GM23338 (cell line): ENCODE measurements at regions not wholly inside any gene's neighbourhood (a gene's known extent, or its start where the extent isn't known, plus 50 kb on each side); places are given as distances from the start of the nearest gene placed in this dataset.

Source experiments
- ATAC-seq: fragments of 200-7000 bp; cut with Tn5 transposase; 3 replicates; pipeline ENCODE4 v1.9.1; 2020
- DNase-seq: peaks from one replicate; pipeline ENCODE4 v3.0.0-alpha.2; 2015; ENCODE audit warnings: low spot score
- H2AFZ ChIP-seq: fragments of 200-600 bp; sonication (generic); 2 replicates; pipeline ENCODE4 v1.8.0; 2016; ENCODE audit warnings: antibody characterized with exemption, mild to moderate bottlenecking, moderate library complexity
- H3F3A ChIP-seq: fragments of 200-600 bp; sonication (generic); replicated peaks from 2 replicates; pipeline ENCODE4 v1.8.0; 2017; ENCODE audit warnings: antibody characterized with exemption, mixed run types, low read depth
- H3K27ac ChIP-seq: fragments of 200-600 bp; sonication (generic); 2 replicates; pipeline ENCODE4 v1.6.1; 2016; ENCODE audit warnings: low read depth
- H3K27me3 ChIP-seq: fragments of 200-600 bp; sonication (generic); 2 replicates; pipeline ENCODE4 v1.8.0; 2016; ENCODE audit warnings: mild to moderate bottlenecking, mixed run types, moderate library complexity; ENCODE audit not compliant: insufficient read depth
- H3K36me3 ChIP-seq: fragments of 200-600 bp; sonication (generic); 2 replicates; pipeline ENCODE4 v1.8.0; 2016; ENCODE audit warnings: mild to moderate bottlenecking; ENCODE audit not compliant: insufficient read depth
- H3K4me1 ChIP-seq: fragments of 200-600 bp; sonication (generic); 2 replicates; pipeline ENCODE4 v1.8.0; 2016; ENCODE audit warnings: mild to moderate bottlenecking, moderate library complexity; ENCODE audit not compliant: insufficient read depth
- H3K4me2 ChIP-seq: fragments of 200-600 bp; sonication (generic); 2 replicates; pipeline ENCODE4 v1.7.1; 2017; ENCODE audit warnings: mixed run types
- H3K4me3 ChIP-seq: fragments of 200-600 bp; sonication (generic); 2 replicates; pipeline ENCODE4 v1.6.1; 2016; ENCODE audit warnings: mixed run types
- H3K79me2 ChIP-seq: fragments of 200-600 bp; sonication (generic); replicated peaks from 2 replicates; pipeline ENCODE4 v1.8.0; 2017; ENCODE audit warnings: mild to moderate bottlenecking; ENCODE audit not compliant: insufficient read depth
- H3K9me2 ChIP-seq: fragments of 200-600 bp; sonication (generic); 2 replicates; pipeline ENCODE4 v1.8.0; 2017; ENCODE audit not compliant: insufficient read depth
- H4K20me1 ChIP-seq: fragments of 200-600 bp; sonication (generic); replicated peaks from 2 replicates; pipeline ENCODE4 v1.8.0; 2017; ENCODE audit warnings: mild to moderate bottlenecking; ENCODE audit not compliant: insufficient read depth
- H3K27ac Mint-ChIP-seq: 2 replicates; pipeline ENCODE4 v1.8.0; 2020; ENCODE audit warnings: inconsistent platforms, mild to moderate bottlenecking, moderate library complexity, mixed read lengths
- H3K27me3 Mint-ChIP-seq: 3 replicates; pipeline ENCODE4 v1.8.0; 2022; ENCODE audit warnings: low read depth, mild to moderate bottlenecking, moderate library complexity, mixed read lengths, inconsistent platforms; ENCODE audit not compliant: insufficient read depth, poor library complexity
- H3K36me3 Mint-ChIP-seq: 3 replicates; pipeline ENCODE4 v1.8.0; 2021; ENCODE audit warnings: low read depth, mild to moderate bottlenecking, inconsistent platforms, moderate library complexity, mixed read lengths
- H3K4me1 Mint-ChIP-seq: 3 replicates; pipeline ENCODE4 v1.8.0; 2020; ENCODE audit warnings: mild to moderate bottlenecking, inconsistent platforms, mixed read lengths
- H3K4me3 Mint-ChIP-seq: 3 replicates; pipeline ENCODE4 v1.8.0; 2021; ENCODE audit warnings: moderate library complexity, mild to moderate bottlenecking, inconsistent platforms, mixed read lengths
- H3K9me3 Mint-ChIP-seq: 3 replicates; pipeline ENCODE4 v1.8.0; 2020; ENCODE audit warnings: moderate library complexity, mild to moderate bottlenecking, inconsistent platforms, mixed read lengths
- CREB1 ChIP-seq: fragments of 250-450 bp; sonication (Bioruptor Pico); IDR thresholded peaks from 2 replicates; pipeline ENCODE4 v1.5.0; 2020; ENCODE audit warnings: low read depth, mild to moderate bottlenecking, moderate library complexity
- EZH2 ChIP-seq: fragments of 200-600 bp; sonication (generic); IDR thresholded peaks from one replicate; pipeline ENCODE4 v1.8.0; 2017; ENCODE audit warnings: antibody characterized with exemption, mild to moderate bottlenecking, low read depth; ENCODE audit not compliant: unreplicated experiment
- EZH2phosphoT487 ChIP-seq: fragments of 200-600 bp; sonication (generic); IDR thresholded peaks from one replicate; pipeline ENCODE4 v1.8.1; 2018; ENCODE audit warnings: antibody characterized with exemption; ENCODE audit not compliant: unreplicated experiment
- JUNB ChIP-seq: IDR thresholded peaks from one replicate; pipeline ENCODE4 v1.6.1; 2016; ENCODE audit warnings: antibody characterized with exemption; ENCODE audit not compliant: unreplicated experiment
- NANOG ChIP-seq: IDR thresholded peaks from 2 replicates; pipeline ENCODE4 v1.6.1; 2016; ENCODE audit warnings: antibody characterized with exemption, borderline replicate concordance
- POLR2AphosphoS5 ChIP-seq: IDR thresholded peaks from 2 replicates; pipeline ENCODE4 v1.6.1; 2016; ENCODE audit warnings: antibody characterized with exemption, low read depth
- REST ChIP-seq: IDR thresholded peaks from one replicate; pipeline ENCODE4 v1.6.1; 2018; ENCODE audit warnings: antibody characterized with exemption; ENCODE audit not compliant: unreplicated experiment
- STAT1 ChIP-seq: IDR thresholded peaks from one replicate; pipeline ENCODE4 v1.6.1; 2016; ENCODE audit warnings: antibody characterized with exemption; ENCODE audit not compliant: unreplicated experiment
- ZNF114 ChIP-seq: fragments of 250-450 bp; sonication (Bioruptor Pico); IDR thresholded peaks from 2 replicates; pipeline ENCODE4 v1.5.0; 2020; ENCODE audit warnings: mild to moderate bottlenecking, moderate library complexity
- ZNF331 ChIP-seq: fragments of 250-450 bp; sonication (Bioruptor Pico); IDR thresholded peaks from 2 replicates; pipeline ENCODE4 v1.5.0; 2020; ENCODE audit warnings: low read depth, mild to moderate bottlenecking, moderate library complexity
- TF ChIP-seq, protein P1 (sequence below): fragments of 250-450 bp; sonication (Bioruptor Pico); IDR thresholded peaks from 2 replicates; pipeline ENCODE4 v1.5.0; 2020; ENCODE audit warnings: mild to moderate bottlenecking, moderate library complexity
- TF ChIP-seq, protein P2 (sequence below): IDR thresholded peaks from 2 replicates; pipeline ENCODE4 v1.6.1; 2016; ENCODE audit warnings: antibody characterized with exemption
- TF ChIP-seq, protein P3 (sequence below), 2 experiments: fragments of 200-600 bp in 1 of 2; sonication (generic) in 1 of 2; conservative IDR thresholded peaks; 2 replicates each; pipeline versions ENCODE4 v1.5.1 to v1.6.1; 2016 to 2017; ENCODE audit warnings: antibody characterized with exemption in 2 of 2, low read depth in 2 of 2, mild to moderate bottlenecking in 2 of 2, moderate library complexity in 1 of 2

GRCh38 chr5:105460721-105461120 is 1898.1 kb upstream of the NUDT12 start:
- Histone ChIP-seq H3F3A (no peaks in the 10 kb centered on the region), H2AFZ (no peak overlapping the region), H3K4me2 (no peak overlapping the region), H4K20me1 (no peaks in the 10 kb centered on the region), H3K4me1 (no peaks in the 10 kb centered on the region), H3K27me3 (no peaks in the 10 kb centered on the region), H3K9me2 (0 out of 2 replicates have a peak, but pooled peaks cover 4% of the 10 kb centered on the region), H3K36me3 (0 out of 2 replicates have a peak, but pooled peaks cover 4% of the 10 kb centered on the region), H3K27ac (no peak overlapping the region), H3K79me2 (no peaks in the 10 kb centered on the region), H3K4me3 (no peak overlapping the region)
- no peak overlapping the region for H3K27ac Mint-ChIP-seq
- no peak overlapping the region for H3K4me3 Mint-ChIP-seq
- no peak for ATAC-seq
- H3K9me3 Mint-ChIP-seq: peaks cover 36% of the 10 kb centered on the region
- H3K27me3 Mint-ChIP-seq: no peaks in the 10 kb centered on the region
- no peaks in the 10 kb centered on the region for H3K4me1 Mint-ChIP-seq
- TF ChIP-seq, protein P1, sequence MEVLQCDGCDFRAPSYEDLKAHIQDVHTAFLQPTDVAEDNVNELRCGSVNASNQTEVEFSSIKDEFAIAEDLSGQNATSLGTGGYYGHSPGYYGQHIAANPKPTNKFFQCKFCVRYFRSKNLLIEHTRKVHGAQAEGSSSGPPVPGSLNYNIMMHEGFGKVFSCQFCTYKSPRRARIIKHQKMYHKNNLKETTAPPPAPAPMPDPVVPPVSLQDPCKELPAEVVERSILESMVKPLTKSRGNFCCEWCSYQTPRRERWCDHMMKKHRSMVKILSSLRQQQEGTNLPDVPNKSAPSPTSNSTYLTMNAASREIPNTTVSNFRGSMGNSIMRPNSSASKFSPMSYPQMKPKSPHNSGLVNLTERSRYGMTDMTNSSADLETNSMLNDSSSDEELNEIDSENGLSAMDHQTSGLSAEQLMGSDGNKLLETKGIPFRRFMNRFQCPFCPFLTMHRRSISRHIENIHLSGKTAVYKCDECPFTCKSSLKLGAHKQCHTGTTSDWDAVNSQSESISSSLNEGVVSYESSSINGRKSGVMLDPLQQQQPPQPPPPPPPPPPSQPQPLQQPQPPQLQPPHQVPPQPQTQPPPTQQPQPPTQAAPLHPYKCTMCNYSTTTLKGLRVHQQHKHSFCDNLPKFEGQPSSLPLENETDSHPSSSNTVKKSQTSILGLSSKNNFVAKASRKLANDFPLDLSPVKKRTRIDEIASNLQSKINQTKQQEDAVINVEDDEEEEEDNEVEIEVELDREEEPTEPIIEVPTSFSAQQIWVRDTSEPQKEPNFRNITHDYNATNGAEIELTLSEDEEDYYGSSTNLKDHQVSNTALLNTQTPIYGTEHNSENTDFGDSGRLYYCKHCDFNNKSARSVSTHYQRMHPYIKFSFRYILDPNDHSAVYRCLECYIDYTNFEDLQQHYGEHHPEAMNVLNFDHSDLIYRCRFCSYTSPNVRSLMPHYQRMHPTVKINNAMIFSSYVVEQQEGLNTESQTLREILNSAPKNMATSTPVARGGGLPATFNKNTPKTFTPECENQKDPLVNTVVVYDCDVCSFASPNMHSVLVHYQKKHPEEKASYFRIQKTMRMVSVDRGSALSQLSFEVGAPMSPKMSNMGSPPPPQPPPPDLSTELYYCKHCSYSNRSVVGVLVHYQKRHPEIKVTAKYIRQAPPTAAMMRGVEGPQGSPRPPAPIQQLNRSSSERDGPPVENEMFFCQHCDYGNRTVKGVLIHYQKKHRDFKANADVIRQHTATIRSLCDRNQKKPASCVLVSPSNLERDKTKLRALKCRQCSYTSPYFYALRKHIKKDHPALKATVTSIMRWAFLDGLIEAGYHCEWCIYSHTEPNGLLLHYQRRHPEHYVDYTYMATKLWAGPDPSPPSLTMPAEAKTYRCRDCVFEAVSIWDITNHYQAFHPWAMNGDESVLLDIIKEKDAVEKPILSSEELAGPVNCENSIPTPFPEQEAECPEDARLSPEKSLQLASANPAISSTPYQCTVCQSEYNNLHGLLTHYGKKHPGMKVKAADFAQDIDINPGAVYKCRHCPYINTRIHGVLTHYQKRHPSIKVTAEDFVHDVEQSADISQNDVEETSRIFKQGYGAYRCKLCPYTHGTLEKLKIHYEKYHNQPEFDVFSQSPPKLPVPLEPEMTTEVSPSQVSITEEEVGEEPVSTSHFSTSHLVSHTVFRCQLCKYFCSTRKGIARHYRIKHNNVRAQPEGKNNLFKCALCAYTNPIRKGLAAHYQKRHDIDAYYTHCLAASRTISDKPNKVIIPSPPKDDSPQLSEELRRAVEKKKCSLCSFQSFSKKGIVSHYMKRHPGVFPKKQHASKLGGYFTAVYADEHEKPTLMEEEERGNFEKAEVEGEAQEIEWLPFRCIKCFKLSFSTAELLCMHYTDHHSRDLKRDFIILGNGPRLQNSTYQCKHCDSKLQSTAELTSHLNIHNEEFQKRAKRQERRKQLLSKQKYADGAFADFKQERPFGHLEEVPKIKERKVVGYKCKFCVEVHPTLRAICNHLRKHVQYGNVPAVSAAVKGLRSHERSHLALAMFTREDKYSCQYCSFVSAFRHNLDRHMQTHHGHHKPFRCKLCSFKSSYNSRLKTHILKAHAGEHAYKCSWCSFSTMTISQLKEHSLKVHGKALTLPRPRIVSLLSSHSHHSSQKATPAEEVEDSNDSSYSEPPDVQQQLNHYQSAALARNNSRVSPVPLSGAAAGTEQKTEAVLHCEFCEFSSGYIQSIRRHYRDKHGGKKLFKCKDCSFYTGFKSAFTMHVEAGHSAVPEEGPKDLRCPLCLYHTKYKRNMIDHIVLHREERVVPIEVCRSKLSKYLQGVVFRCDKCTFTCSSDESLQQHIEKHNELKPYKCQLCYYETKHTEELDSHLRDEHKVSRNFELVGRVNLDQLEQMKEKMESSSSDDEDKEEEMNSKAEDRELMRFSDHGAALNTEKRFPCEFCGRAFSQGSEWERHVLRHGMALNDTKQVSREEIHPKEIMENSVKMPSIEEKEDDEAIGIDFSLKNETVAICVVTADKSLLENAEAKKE (CRISPR knock-in tag): no peak
- TF ChIP-seq CREB1 (no peak), ZNF114 (CRISPR knock-in tag) (no peak), REST (no peak), POLR2AphosphoS5 (no peak), NANOG (no peak), STAT1 (no peak), JUNB (no peak), ZNF331 (CRISPR knock-in tag) (no peak), EZH2 (no peak), EZH2phosphoT487 (no peak)
- TF ChIP-seq, protein P2, sequence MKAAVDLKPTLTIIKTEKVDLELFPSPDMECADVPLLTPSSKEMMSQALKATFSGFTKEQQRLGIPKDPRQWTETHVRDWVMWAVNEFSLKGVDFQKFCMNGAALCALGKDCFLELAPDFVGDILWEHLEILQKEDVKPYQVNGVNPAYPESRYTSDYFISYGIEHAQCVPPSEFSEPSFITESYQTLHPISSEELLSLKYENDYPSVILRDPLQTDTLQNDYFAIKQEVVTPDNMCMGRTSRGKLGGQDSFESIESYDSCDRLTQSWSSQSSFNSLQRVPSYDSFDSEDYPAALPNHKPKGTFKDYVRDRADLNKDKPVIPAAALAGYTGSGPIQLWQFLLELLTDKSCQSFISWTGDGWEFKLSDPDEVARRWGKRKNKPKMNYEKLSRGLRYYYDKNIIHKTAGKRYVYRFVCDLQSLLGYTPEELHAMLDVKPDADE: no peak
- TF ChIP-seq, protein P3, sequence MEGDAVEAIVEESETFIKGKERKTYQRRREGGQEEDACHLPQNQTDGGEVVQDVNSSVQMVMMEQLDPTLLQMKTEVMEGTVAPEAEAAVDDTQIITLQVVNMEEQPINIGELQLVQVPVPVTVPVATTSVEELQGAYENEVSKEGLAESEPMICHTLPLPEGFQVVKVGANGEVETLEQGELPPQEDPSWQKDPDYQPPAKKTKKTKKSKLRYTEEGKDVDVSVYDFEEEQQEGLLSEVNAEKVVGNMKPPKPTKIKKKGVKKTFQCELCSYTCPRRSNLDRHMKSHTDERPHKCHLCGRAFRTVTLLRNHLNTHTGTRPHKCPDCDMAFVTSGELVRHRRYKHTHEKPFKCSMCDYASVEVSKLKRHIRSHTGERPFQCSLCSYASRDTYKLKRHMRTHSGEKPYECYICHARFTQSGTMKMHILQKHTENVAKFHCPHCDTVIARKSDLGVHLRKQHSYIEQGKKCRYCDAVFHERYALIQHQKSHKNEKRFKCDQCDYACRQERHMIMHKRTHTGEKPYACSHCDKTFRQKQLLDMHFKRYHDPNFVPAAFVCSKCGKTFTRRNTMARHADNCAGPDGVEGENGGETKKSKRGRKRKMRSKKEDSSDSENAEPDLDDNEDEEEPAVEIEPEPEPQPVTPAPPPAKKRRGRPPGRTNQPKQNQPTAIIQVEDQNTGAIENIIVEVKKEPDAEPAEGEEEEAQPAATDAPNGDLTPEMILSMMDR (conservative IDR thresholded peaks at IDR 0.05; ENCODE audit: low read depth in 2 of 2): no peak
- peak; percentile 7 for DNase-seq
- peaks cover 36% of the 10 kb centered on the region for H3K36me3 Mint-ChIP-seq
